ENCODE measurements at regions not wholly inside any gene's neighbourhood (a gene's known extent, or its start where the extent isn't known, plus 50 kb on each side); places are given as distances from the start of the nearest gene placed in this dataset.

DNA sequence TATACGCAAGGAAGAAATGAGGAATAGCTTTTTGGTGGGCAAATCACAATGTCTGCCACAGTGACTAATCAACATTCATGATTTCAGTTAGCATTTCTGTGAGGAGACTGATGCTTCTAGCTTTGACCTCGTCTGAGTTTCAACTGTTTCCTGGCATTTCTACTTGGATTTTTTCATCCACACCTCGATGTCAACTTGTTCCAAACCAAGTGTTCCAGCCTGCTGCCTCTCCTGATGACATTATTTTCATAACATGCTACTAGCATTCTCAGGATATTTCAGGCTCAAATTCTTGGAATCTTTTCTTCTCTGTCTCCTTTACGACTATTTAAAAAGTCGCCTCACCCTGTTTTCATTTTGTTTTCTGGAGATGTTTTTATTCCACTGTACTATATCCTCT is 90.3 kb upstream of the TEX13D start:
- ChIA-PET POLR2A (no interaction called here), CTCF (interaction anchor here (1.1 kb wide), 1 partner anchor 11 kb away, joined by 3 read pairs; no protein-coding TSS in a partner anchor)
- DNase-seq (ENCODE audit: extremely low spot score): no peak
- TF ChIP-seq, protein P1, sequence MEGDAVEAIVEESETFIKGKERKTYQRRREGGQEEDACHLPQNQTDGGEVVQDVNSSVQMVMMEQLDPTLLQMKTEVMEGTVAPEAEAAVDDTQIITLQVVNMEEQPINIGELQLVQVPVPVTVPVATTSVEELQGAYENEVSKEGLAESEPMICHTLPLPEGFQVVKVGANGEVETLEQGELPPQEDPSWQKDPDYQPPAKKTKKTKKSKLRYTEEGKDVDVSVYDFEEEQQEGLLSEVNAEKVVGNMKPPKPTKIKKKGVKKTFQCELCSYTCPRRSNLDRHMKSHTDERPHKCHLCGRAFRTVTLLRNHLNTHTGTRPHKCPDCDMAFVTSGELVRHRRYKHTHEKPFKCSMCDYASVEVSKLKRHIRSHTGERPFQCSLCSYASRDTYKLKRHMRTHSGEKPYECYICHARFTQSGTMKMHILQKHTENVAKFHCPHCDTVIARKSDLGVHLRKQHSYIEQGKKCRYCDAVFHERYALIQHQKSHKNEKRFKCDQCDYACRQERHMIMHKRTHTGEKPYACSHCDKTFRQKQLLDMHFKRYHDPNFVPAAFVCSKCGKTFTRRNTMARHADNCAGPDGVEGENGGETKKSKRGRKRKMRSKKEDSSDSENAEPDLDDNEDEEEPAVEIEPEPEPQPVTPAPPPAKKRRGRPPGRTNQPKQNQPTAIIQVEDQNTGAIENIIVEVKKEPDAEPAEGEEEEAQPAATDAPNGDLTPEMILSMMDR (IDR thresholded peaks at IDR 0.05; ENCODE audit: control extremely low read depth, extremely low read depth, low read depth, missing control alignments): no peak

DNA sequence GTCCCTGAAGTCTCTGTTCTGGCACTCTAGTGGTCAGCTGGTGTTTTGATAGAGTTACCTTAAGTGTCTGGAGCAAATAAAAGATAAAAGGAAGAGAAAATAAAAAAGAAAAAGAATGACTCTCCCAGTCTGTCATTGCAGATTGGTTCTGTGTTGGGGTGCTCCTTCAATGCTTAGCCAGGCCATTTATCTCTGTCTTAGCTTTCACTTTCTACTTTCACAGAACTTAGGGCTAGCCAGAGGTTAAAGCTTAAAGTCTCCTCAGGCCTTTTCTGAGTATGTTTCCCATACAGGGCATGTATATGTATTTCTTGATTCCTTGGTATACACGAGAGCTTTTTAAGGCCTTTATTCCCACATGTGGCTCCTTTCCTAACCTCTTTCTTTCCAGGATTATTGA is 83.1 kb upstream of the TEX13D start:
- TF ChIP-seq, protein P1 (IDR thresholded peaks at IDR 0.05; ENCODE audit: control extremely low read depth, extremely low read depth, low read depth, missing control alignments): no peak
- ChIA-PET CTCF (no interaction called here), POLR2A (no interaction called here)
- DNase-seq (ENCODE audit: extremely low spot score): no peak

DNA sequence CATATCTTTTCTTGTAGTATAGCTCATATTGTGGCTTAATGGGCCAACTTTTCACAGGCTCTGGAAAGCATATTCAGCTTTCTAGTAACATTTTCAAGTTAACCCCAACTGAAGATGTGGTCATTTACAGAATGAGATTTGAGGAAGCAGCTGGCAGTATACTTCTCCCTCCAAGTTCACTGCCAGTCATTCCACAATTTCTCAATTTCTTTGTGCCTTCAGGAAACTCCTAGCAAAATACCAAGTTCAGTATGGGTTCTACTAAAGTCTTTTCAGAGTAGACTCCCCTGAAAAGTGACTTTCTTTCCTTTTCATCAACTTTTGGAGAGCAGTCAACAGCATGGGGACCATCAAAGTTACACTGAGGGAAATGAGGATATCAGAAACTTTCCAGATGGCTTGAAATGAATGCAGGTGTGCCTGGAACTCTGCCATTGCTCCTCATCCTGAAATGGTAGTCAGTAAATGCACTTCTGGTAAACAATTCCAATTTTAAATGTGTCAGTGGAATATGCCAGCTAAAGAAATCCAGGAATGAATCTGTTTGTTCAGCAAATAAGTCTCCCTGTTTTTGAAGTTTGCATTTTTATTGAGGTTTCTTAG is 81.5 kb upstream of the TEX13D start:
- POLR2A ChIA-PET: no interaction called here
- CTCF ChIA-PET: no interaction called here
- TF ChIP-seq, protein P1 (IDR thresholded peaks at IDR 0.05; ENCODE audit: control extremely low read depth, extremely low read depth, low read depth, missing control alignments): no peak
- DNase-seq (ENCODE audit: extremely low spot score): no peak

DNA sequence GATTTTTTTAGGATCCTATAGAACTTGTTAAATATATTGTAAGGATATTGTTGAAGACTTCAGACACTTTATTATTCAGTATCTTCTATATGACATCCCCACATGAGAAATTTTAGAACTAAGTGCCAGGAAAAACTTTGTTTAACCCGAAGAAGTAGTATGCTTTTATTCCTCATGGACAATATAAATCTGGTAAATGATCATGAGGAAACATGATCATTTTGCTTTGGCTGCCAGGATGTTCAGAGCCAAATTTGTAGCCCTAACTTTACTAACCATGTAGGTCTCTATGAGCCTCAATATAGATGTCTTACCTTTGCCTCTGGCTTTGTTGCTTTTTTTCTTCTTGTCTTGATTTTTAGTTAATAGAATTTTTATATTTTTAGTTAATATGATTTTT is 77.8 kb upstream of the TEX13D start:
- ChIA-PET CTCF (no interaction called here), POLR2A (no interaction called here)
- DNase-seq (ENCODE audit: extremely low spot score): no peak
- TF ChIP-seq, protein P1 (IDR thresholded peaks at IDR 0.05; ENCODE audit: control extremely low read depth, extremely low read depth, low read depth, missing control alignments): no peak

DNA sequence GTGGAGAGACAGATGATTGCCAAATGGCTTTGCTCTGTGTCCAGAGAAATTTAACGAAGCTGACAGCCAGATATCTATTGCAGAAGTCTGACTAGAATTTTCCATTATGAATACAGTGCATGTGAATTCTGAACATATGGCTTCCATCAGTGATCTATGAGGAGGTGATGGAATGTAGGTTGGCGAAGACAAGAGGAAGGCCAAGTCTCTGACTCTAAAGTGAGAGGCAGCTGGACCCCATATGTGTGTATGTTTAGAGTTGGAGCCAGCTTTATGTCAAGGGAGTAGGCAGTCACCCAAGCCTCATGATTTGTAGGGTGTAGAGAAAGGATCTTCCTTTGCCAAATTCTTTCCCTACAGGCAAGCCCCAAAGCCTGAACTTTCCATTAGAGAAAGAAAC is 76.2 kb upstream of the TEX13D start:
- CTCF ChIA-PET: no interaction called here

DNA sequence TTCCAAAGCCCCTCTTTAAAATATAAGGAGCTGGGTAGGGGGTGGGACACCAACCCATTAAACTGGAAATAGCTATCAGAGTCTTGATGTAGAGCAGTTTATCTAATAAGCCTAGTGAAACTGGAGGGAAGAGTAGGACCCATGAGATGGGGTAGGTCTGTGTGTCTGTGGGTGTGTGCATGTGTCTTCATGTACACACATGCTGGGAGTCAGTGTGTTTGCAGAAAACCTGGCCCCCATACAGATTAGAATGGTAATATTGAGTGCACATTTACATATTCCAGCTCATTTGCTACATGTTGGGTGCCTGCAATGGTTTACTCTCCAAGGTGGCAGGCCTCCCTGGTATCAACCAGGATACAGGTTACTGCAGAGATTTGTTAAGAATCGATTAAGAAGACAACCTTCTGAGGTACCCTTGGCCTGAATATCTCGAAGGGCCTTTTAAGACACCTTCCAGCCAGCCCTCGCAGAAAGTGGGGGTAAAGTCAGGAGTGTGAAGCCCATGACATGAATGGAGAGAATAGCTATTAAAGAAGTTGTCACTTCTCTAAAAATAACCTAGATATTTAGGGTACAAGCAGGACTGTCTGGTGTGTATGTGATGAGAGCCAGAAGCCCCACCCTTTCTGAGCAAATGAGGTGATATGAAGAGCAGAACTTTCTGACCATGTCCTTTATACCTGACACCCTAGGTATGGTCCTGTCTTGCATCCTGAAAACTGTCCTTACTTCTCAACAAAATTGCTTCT is 75.7 kb upstream of the TEX13D start:
- ChIA-PET CTCF (no interaction called here), POLR2A (no interaction called here)
- TF ChIP-seq, protein P1 (IDR thresholded peaks at IDR 0.05; ENCODE audit: control extremely low read depth, extremely low read depth, low read depth, missing control alignments): no peak
- DNase-seq (ENCODE audit: extremely low spot score): no peak

More for the DNA sequence above, 76.2 kb upstream of the TEX13D start:
- DNase-seq (ENCODE audit: extremely low spot score): no peak
- POLR2A ChIA-PET: no interaction called here
- TF ChIP-seq, protein P1 (IDR thresholded peaks at IDR 0.05; ENCODE audit: control extremely low read depth, extremely low read depth, low read depth, missing control alignments): no peak
